Small intestine (tissue), 7 donors: ENCODE measurements at regions not wholly inside any gene's neighbourhood (a gene's known extent, or its start where the extent isn't known, plus 50 kb on each side); places are given as distances from the start of the nearest gene placed in this dataset.
A peak's percentile ranks its signal among the peaks of the same experiment; 100 is the strongest.

ENCODE experiments used
- DNase-seq, 2 donors: peaks; one replicate each; pipeline versions ENCODE4 v3.0.0 to v3.0.0-alpha.2; 2013
- FAIRE-seq: peaks from 2 replicates; lab custom pipeline; 2012; peaks lifted over from hg19 to GRCh38; lab: Jason Lieb, UNC
- H3K27ac ChIP-seq, 3 donors: one replicate each; pipeline ENCODE4 v1.5.1; 2013; ENCODE audit warnings: low read length in 2 of 3, mild to moderate bottlenecking in 2 of 3, control low read depth in 1 of 3, inconsistent platforms in 1 of 3, low read depth in 1 of 3, moderate library complexity in 1 of 3
- H3K27me3 ChIP-seq, 3 donors: one replicate each; pipeline ENCODE4 v1.6.1; 2013; ENCODE audit warnings: low read length in 3 of 3, inconsistent platforms in 1 of 3; ENCODE audit not compliant: control insufficient read depth in 3 of 3, insufficient read depth in 3 of 3
- H3K36me3 ChIP-seq, 3 donors: one replicate each; pipeline ENCODE4 v1.6.1; 2013; ENCODE audit warnings: low read length in 3 of 3, inconsistent platforms in 1 of 3, low read depth in 1 of 3, mild to moderate bottlenecking in 1 of 3, moderate library complexity in 1 of 3; ENCODE audit not compliant: control insufficient read depth in 3 of 3, insufficient read depth in 2 of 3
- H3K4me1 ChIP-seq, 3 donors: one replicate each; pipeline ENCODE4 v1.6.1; 2013; ENCODE audit warnings: low read length in 2 of 3, inconsistent platforms in 1 of 3, low read depth in 1 of 3, mild to moderate bottlenecking in 1 of 3, moderate library complexity in 1 of 3; ENCODE audit not compliant: control insufficient read depth in 3 of 3, insufficient read depth in 2 of 3
- H3K4me3 ChIP-seq, 3 donors: one replicate each; pipeline ENCODE4 v1.5.1; 2013; ENCODE audit warnings: low read length in 3 of 3, control low read depth in 1 of 3, inconsistent platforms in 1 of 3, low read depth in 1 of 3, mild to moderate bottlenecking in 1 of 3, moderate library complexity in 1 of 3
- H3K9me3 ChIP-seq, 2 donors: one replicate each; pipeline ENCODE4 v1.6.1; 2013; ENCODE audit warnings: low read depth in 1 of 2, low read length in 1 of 2; ENCODE audit not compliant: control insufficient read depth in 2 of 2, insufficient read depth in 1 of 2
- WGBS, 3 donors: extraction: QIAGEN DNeasy Blood & Tissue Kit; methylation state at CpG; one replicate each; pipeline ENCODE4 v1.1.7; 2013; 5-methylcytosine and 5-hydroxymethylcytosine counted together
- donor health status: healthy with polysubstance abuse.
- donor health status: control.
- donor health status: control.
- donor health status: Bipolar disorder and iron deficiency.
- donor health status: healthy.

DNA sequence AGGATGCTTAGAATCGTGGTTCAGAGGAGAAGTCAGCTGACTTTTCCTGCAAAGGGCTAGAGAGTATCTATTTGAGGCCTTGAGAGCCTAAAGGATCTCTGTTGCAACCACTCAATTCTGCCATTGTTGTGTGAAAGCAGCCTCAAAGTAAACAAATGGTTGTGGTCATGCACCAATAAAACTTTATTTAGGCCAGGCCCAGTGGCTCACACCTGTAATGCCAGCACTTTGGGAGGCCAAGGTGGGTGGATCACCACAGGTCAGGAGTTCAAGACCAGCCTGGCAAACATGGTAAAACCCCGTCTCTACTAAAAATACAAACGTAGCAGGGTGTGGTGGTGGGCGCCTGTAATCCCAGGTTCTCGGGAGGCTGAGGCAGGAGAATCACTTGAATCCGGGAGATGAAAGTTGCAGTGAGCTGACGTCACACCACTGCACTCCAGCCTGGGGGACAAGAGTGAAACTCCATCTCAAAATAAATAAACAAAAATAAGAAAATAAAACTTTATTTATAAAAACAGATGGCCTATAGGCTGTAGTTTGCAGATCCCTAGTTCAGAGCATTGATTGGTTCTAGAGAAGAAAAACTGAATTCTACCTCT is 135.9 kb upstream of the KLF4 start:
- FAIRE-seq: no peak
- Histone ChIP-seq H3K27me3 (no peaks in the 10 kb centered on the region), H3K36me3 (no peaks in the 10 kb centered on the region), H3K9me3 (peaks cover 0 to 12% of the 10 kb centered on the region in 2 donors), H3K4me3 (no peak overlapping the region), H3K27ac (no peak overlapping the region), H3K4me1 (peaks cover 0 to 11% (median 0%) of the 10 kb centered on the region in 3 donors)
- WGBS, 3 donors: 92 to 93% (median 92%) methylated on average over 7 of the region's 7 CpGs
- no peak for DNase-seq

DNA sequence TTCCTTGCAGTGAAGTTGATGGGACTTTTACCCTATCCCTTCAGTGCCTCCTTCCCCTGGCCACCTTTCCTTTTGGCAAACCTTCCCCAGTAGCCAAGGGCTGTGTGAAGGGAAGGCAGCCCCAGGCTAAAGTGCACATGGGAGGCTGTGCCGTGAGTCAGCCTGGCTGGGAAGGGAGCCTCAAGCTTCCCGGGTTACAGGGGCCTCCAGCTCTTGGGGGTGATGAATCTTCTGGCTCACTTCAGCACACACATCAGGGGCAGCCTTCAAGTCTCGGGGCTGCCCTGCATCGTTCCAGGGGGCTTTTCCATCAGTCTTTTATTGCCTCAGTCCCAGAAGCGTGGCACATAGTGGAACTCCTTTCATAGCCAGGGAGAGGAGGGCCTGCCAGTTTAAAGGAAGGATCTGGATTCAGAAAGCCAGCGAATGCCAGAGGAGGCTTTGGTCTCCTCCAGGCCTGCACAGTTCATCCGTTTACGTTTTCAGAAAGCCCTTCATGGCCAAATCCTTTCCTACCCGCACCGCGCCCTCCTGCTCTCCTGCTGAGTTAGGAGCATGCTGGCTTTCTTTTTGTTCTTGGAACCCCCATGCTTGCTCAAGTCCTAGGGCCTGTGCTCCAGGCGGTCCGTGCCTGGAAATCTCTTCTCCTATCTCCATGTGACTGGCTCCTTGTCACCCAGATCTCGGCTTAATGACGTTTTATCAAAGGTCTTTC is 134.8 kb upstream of the KLF4 start:
- FAIRE-seq (no peak), DNase-seq (no peak)
- H3K9me3 ChIP-seq: peaks cover 0 to 12% of the 10 kb centered on the region in 2 donors
- no peaks in the 10 kb centered on the region for H3K36me3 ChIP-seq
- no peaks in the 10 kb centered on the region for H3K27me3 ChIP-seq
- no peak overlapping the region for H3K27ac ChIP-seq
- H3K4me1 ChIP-seq: peaks cover 0 to 17% (median 0%) of the 10 kb centered on the region in 3 donors
- H3K4me3 ChIP-seq: no peak overlapping the region
- 78 to 91% (median 89%) methylated on average over 15 of the region's 15 CpGs for WGBS, 3 donors

DNA sequence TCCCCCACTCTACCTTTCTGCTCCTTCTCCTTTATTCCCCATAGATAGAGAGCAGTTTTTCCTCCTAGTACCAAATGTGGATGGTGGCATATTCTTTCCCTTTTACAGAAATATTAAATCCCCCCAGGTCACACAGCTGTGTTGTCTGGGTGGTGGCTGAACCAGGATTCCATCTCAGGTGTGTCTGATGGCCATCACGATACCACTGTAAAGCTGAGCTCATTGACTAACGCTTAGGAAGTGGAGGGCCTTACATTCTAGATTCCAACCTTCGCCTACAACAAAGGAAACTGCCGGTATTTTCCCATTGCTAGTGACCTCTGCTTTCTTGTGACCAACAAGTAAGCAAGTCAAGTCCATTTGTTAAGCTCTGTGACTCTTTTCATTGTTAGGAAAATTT is 131.9 kb upstream of the KLF4 start:
- Histone ChIP-seq H3K27ac (no peak overlapping the region), H3K4me1 (peaks cover 0 to 20% (median 0%) of the 10 kb centered on the region in 3 donors)
- FAIRE-seq: no peak

DNA sequence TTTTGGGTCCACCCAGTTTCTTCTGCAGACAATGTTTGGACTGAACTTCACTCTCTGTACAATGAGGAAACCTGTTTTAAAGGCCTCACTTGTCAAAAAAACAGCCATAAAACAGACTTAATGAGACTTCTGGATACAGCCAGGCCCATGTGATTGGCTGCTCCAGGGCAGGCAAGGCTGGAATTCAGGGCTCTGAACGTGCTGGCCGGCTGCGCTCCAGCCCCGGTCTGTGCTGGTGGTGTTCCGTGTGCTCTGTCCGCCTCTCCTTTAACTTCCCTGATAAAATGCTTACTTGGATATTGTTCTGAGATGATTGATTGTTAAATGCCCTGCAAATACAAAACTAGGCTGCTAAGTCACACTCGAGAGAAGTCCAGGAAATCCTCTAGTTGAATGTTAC is 131.2 kb upstream of the KLF4 start:
- DNase-seq (peak; percentile 58 to 69), FAIRE-seq (no peak)
- Histone ChIP-seq H3K36me3 (no peaks in the 10 kb centered on the region), H3K4me3 (no peak overlapping the region), H3K9me3 (peaks cover 0 to 12% of the 10 kb centered on the region in 2 donors), H3K4me1 (peaks cover 0 to 24% (median 0%) of the 10 kb centered on the region in 3 donors), H3K27me3 (no peaks in the 10 kb centered on the region), H3K27ac (no peak overlapping the region)
- WGBS, 3 donors: 14 to 42% (median 36%) methylated on average over 7 of the region's 7 CpGs

More for the DNA sequence above, 131.9 kb upstream of the KLF4 start:
- 69 to 84% (median 82%) methylated on average over 4 of the region's 4 CpGs for WGBS, 3 donors
- H3K4me3 ChIP-seq: no peak overlapping the region
- H3K27me3 ChIP-seq: no peaks in the 10 kb centered on the region
- no peaks in the 10 kb centered on the region for H3K36me3 ChIP-seq
- H3K9me3 ChIP-seq: peaks cover 0 to 12% of the 10 kb centered on the region in 2 donors
- DNase-seq: peak in 1 of 2 donors; percentile 22

DNA sequence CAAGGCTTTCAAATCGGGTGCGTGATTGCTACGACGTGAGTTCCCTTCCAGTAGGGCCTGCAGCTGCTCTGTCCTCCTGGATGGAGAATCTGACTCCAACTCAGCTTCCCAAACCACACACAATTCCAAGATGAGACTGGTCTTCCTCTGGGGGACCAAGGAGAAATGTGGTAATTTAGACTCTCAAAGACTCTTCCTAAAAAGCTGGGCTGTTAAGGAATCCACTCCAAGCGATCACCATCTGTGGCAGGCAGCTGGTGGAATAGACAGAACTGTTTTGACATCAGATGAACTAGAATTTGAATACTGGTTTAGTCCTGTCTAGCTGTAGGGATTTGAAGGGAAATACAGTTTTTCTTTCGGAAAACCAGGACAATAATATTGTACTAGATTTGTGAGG is 130.7 kb upstream of the KLF4 start:
- no peak overlapping the region for H3K27ac ChIP-seq
- H3K4me1 ChIP-seq: peaks cover 0 to 30% (median 0%) of the 10 kb centered on the region in 3 donors

DNA sequence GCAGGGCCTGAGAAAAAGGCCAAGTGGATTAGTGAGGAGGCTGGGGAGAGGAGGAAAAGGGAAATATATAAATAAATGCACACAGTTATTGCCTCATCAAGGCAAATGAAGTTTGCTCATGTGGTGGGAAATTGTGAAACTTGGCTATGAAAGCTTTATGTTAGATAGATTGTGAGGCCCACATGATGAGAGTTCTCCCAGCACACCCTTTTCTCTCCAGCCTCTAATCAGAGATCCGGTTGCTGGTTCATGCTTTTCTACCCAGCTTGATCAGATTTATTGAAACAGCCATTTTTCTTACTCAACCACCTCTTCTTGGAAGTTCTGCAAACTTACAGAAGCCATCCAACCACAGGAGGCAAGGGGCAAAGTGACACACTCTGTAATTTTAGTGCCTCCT is 125.8 kb upstream of the KLF4 start:
- H3K27ac ChIP-seq: peak overlapping the region in 1 of 3 donors; percentile 71
- H3K4me1 ChIP-seq: peaks cover 0 to 40% (median 0%) of the 10 kb centered on the region in 3 donors
- no peaks in the 10 kb centered on the region for H3K9me3 ChIP-seq
- FAIRE-seq (no peak), DNase-seq (peak in 1 of 2 donors; percentile 84)
- H3K36me3 ChIP-seq: no peaks in the 10 kb centered on the region
- H3K4me3 ChIP-seq: no peak overlapping the region
- 60 to 85% (median 63%) methylated on average over 1 of the region's 1 CpG for WGBS, 3 donors
- H3K27me3 ChIP-seq: no peaks in the 10 kb centered on the region

More for the DNA sequence above, 130.7 kb upstream of the KLF4 start:
- Histone ChIP-seq H3K36me3 (no peaks in the 10 kb centered on the region), H3K4me3 (no peak overlapping the region), H3K27me3 (no peaks in the 10 kb centered on the region), H3K9me3 (peaks cover 0 to 12% of the 10 kb centered on the region in 2 donors)
- FAIRE-seq (no peak), DNase-seq (no peak)
- 89 to 95% (median 90%) methylated on average over 6 of the region's 6 CpGs for WGBS, 3 donors

DNA sequence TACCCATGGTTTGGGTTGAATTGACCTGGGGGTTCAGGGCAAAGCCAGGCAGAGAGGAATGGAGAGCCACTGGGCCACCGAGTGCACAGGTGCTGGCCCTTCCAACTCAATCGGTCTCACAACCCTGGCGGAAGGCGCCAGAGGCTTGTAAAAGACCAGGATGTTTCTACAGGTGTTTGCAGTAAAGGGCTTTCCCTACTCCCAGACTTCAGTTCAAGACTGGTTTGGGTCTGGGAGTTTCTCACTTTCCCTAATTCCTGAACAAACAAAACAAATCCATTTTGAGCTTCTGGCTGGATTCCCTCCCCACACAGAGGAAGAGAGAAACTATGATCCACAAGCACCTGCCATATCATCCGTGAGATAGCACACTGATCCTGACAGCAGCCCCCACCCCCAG is 125.2 kb upstream of the KLF4 start:
- FAIRE-seq: no peak
- no peaks in the 10 kb centered on the region for H3K27me3 ChIP-seq
- no peaks in the 10 kb centered on the region for H3K9me3 ChIP-seq
- H3K4me1 ChIP-seq: peaks cover 0 to 36% (median 0%) of the 10 kb centered on the region in 3 donors
- no peaks in the 10 kb centered on the region for H3K36me3 ChIP-seq
- H3K27ac ChIP-seq: peak overlapping the region in 1 of 3 donors; percentile 71
- DNase-seq: no peak
- H3K4me3 ChIP-seq: no peak overlapping the region
- 32 to 61% (median 50%) methylated on average over 5 of the region's 5 CpGs for WGBS, 3 donors

DNA sequence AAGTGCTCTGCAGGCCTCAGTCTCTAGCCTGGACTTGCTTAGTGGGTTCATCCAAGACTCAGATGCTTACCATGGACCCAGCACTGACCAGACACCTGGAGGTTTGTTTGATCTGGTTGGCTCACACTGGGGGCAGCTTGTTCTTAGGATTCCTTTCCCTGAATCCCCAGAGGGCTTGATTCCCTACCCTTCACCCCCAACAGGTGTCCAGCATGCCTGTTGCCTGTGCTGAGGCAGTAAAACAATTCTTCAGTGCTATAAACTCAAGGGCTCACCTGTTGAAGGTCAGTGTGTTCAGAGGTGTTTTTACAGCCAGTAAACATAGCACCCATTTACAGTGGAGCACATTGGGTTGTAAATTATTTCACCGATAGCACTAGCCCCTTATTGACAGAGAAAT is 123.8 kb upstream of the KLF4 start:
- WGBS, 3 donors: 26 to 67% (median 32%) methylated on average over 1 of the region's 1 CpG
- H3K27me3 ChIP-seq: no peaks in the 10 kb centered on the region
- DNase-seq: peak; percentile 65 to 80
- FAIRE-seq: no peak
- H3K4me1 ChIP-seq: peaks cover 0 to 36% (median 0%) of the 10 kb centered on the region in 3 donors
- no peaks in the 10 kb centered on the region for H3K36me3 ChIP-seq
- H3K27ac ChIP-seq: peak overlapping the region in 1 of 3 donors; percentile 71
- no peaks in the 10 kb centered on the region for H3K9me3 ChIP-seq
- H3K4me3 ChIP-seq: no peak overlapping the region
